ENCODE measurements at regions not wholly inside any gene's neighbourhood (a gene's known extent, or its start where the extent isn't known, plus 50 kb on each side); places are given as distances from the start of the nearest gene placed in this dataset.

GRCh38 chrX:121894756-121895155, 847.3 kb downstream of the GLUD2 start:
- TF ChIP-seq POLR2A (IDR thresholded peaks at IDR 0.05) (no peak), CTCF (IDR thresholded peaks at IDR 0.05) (no peak)
- Histone ChIP-seq H3K36me3 (no peaks in the 10 kb centered on the region), H3K9me3 (no peaks in the 10 kb centered on the region), H3K27me3 (no peaks in the 10 kb centered on the region), H3K27ac (no peak overlapping the region), H3K4me3 (replicated peaks in 1 of 3) (no peak overlapping the region), H3K4me1 (no peaks in the 10 kb centered on the region)
- intact Hi-C loops (cut with DNase I), result no loop called here
- DNase-seq, result no peak
- 66 to 71% methylated on average over 3 of the region's 3 CpGs for WGBS, 2 donors

- intact Hi-C loops (cut with DNase I), result no loop called here
- no peaks in the 10 kb centered on the region for H3K9me3 ChIP-seq
- H3K4me1 ChIP-seq, result no peaks in the 10 kb centered on the region
- H3K27ac ChIP-seq, result no peak overlapping the region
- 67 to 75% methylated on average over 2 of the region's 2 CpGs for WGBS, 2 donors
- no peak for TF ChIP-seq POLR2A (IDR thresholded peaks at IDR 0.05)
- no peak for TF ChIP-seq CTCF (IDR thresholded peaks at IDR 0.05)
- no peak for DNase-seq
- H3K27me3 ChIP-seq, result no peaks in the 10 kb centered on the region
- H3K4me3 ChIP-seq (replicated peaks in 1 of 3), result no peak overlapping the region
- no peaks in the 10 kb centered on the region for H3K36me3 ChIP-seq
These were observed 855.1 kb downstream of the GLUD2 start for GRCh38 chrX:121902463-121902862.

DNA sequence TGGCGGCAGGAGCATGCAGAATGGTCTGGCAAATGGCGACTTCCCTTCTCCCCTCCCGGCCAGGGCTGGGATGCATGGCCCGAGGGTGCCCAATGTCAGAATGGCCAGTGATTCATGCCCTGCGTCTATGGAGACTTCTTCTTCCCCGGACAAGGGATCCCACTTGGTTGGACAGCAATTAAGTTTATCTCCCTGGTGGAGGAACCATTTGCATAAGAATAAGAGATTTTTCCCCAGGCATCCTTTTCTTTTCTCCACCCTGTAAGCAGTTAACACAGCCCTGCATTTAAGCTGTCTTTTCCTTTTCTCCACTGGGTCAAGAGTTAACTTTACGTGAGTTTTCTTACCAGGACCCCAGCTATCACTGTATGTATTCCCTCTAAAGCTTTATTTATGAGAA, 856.6 kb downstream of the GLUD2 start:
- intact Hi-C loops (cut with DNase I), result no loop called here
- WGBS, 2 donors, result 87 to 95% methylated on average over 7 of the region's 7 CpGs

GRCh38 chrX:121921258-121921657, 873.8 kb downstream of the GLUD2 start:
- Histone ChIP-seq H3K27me3 (no peaks in the 10 kb centered on the region), H3K4me3 (replicated peaks in 1 of 3) (no peak overlapping the region), H3K9me3 (no peaks in the 10 kb centered on the region), H3K36me3 (no peaks in the 10 kb centered on the region), H3K27ac (no peak overlapping the region), H3K4me1 (no peaks in the 10 kb centered on the region)
- TF ChIP-seq CTCF (IDR thresholded peaks at IDR 0.05) (no peak), POLR2A (IDR thresholded peaks at IDR 0.05) (no peak)
- intact Hi-C loops (cut with DNase I), result no loop called here
- 54 to 62% methylated on average over 2 of the region's 2 CpGs for WGBS, 2 donors
- no peak for DNase-seq

More for the DNA sequence above, 856.6 kb downstream of the GLUD2 start:
- no peak for DNase-seq
- no peak overlapping the region for H3K27ac ChIP-seq
- H3K27me3 ChIP-seq, result no peaks in the 10 kb centered on the region
- H3K9me3 ChIP-seq, result no peaks in the 10 kb centered on the region
- TF ChIP-seq CTCF (IDR thresholded peaks at IDR 0.05), result no peak
- no peak overlapping the region for H3K4me3 ChIP-seq (replicated peaks in 1 of 3)
- H3K36me3 ChIP-seq, result no peaks in the 10 kb centered on the region
- no peaks in the 10 kb centered on the region for H3K4me1 ChIP-seq

DNA sequence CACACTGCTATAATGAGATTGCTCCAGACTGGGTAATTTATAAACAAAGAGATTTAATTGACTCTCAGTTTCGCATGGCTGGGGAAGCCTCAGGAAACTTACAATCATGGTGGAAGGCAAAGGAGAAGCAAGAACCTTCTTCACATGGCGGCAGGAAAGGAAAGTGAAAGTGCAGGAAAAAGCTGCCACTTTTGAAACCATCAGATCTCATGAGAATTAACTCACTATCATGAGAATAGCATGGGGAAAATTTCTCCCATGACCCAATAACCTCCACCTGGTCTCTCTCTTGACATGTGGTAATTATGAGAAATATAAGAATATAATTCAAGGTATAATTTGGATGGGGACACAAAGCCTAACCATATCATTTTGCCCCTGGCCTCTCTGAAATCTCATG, 884.2 kb downstream of the GLUD2 start:
- no peak overlapping the region for H3K27ac ChIP-seq
- no peaks in the 10 kb centered on the region for H3K4me1 ChIP-seq
- H3K36me3 ChIP-seq, result no peaks in the 10 kb centered on the region
- DNase-seq, result no peak
- H3K9me3 ChIP-seq, result no peaks in the 10 kb centered on the region
- intact Hi-C loops (cut with DNase I), result no loop called here
- TF ChIP-seq CTCF (IDR thresholded peaks at IDR 0.05), result no peak
- TF ChIP-seq POLR2A (IDR thresholded peaks at IDR 0.05), result no peak
- WGBS, 2 donors, result 85 to 89% methylated on average over 2 of the region's 2 CpGs
- H3K27me3 ChIP-seq, result no peaks in the 10 kb centered on the region
- H3K4me3 ChIP-seq (replicated peaks in 1 of 3), result no peak overlapping the region

Data from thyroid gland (tissue), 4 donors.